ENCODE measurements at regions not wholly inside any gene's neighbourhood (a gene's known extent, or its start where the extent isn't known, plus 50 kb on each side); places are given as distances from the start of the nearest gene placed in this dataset.

DNA sequence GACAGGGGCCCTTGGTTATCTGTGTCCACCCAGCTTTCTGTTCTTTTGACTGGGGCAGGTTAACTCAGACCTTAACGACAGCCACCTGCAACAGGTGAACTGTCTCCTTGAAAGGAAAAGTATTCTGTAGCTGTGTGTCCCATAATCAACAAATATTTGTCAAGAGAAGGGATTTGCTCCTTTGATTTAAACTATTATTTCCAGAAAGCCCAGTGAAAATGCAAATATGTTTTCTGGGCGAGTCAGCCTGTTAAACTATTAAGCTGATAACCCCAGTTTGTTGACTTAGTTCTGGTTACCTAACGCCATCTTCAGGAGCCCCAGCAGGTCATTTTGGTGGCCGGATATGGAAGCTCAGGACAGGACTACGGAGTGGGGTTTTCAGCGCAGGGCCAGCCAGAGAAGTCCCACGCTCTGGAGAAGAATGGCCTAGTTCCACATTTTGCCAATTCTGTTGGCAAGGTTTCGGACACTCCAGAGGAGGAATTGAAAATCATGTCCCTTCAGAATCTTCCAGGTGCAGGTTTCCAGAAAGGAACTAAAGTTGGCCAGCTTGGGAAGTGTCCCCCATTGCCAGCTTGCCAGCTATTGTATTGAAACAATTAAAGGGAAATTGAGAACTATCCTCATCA is 54.5 kb downstream of the ADRA2A start:
- TF ChIP-seq POLR2AphosphoS5 (IDR thresholded peaks at IDR 0.05; ENCODE audit: low read depth, low read length) (no peak), SPI1 (IDR thresholded peaks at IDR 0.05; ENCODE audit: low read depth, low read length) (no peak), TAF1 (IDR thresholded peaks at IDR 0.05; ENCODE audit: low read depth, low read length) (no peak)

All from GM12891 (cell line).